ENCODE measurements at regions not wholly inside any gene's neighbourhood (a gene's known extent, or its start where the extent isn't known, plus 50 kb on each side); places are given as distances from the start of the nearest gene placed in this dataset.
"Not testable (repeated sequence)": the region's sequence is repeated elsewhere in the genome, so short reads cannot be mapped to it uniquely, and the experiment has no call there.

DNA sequence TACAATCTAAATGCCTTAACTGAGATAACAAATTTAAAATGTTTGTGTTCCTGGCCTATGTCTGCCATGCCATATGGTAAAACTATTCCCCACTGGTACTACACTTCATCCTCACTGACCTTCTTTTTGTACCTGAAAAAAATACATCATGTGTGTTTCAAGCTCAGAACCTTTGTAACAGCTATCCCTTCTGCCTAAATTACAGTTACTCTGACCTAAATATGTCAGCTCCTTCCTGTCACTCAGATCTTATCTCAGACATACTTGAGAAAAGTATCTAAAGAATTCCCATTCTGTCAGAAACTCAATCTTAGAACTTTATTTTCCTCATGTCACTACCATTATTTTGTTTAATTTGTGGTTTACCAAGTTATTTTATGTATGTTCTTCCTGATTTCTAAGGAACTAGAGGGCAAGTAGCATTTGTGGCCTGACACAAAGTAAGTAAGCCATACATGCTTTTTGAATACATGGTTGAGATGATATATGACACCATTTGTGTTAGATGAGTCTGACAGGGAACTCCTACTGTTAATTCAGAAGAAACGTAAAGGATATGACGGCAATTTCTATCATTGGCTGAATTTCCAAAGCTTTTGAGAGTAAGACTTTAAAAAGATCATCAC lies 456.5 kb upstream of the NDST3 start:
- DNase-seq = no peak

DNA sequence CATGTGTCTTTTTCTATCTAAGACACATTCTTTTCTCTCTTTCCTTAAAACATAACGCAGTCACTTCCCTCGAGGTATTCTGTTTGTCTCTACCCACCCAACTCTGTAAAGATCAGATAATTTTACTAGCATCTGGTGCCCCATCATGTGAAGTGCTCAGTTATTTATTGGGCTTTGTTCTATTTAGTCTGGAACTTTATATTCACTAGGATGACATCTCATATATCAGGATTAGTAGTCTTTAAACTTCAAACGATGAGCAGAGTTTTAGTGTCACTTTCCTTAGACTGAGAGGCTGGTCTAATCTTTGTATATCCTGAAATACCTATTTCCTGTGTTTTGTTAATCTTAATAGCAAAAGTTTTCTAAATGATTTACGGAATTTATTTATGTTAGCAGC lies 445.5 kb upstream of the NDST3 start:
- DNase-seq = no peak

DNA sequence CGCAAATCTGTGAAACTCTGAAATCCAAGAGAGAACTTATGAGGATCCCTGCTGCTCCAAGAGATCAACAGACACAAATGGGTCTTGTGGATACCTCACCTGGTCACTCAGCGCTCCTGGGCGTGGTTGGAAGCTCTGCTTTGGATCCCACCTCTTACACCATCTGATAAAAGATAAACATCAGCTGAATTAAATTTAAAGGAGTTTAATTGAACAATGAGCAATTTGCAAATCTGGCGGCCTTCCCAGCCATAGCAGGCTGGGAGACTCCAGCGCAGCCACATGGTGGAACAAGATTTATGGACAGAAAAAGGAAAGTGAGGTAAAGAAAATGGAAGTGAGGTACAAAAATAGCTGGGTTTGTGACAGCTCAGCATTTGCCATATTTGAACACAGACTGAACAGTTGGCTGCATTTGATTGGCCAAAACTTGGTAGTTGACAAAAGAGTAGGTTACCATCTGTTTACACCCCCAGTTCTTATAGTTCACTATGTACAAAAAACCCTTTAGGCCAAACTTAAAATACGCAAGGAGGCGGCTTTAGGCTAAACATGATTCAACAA lies 437.3 kb upstream of the NDST3 start:
- no peak for DNase-seq

DNA sequence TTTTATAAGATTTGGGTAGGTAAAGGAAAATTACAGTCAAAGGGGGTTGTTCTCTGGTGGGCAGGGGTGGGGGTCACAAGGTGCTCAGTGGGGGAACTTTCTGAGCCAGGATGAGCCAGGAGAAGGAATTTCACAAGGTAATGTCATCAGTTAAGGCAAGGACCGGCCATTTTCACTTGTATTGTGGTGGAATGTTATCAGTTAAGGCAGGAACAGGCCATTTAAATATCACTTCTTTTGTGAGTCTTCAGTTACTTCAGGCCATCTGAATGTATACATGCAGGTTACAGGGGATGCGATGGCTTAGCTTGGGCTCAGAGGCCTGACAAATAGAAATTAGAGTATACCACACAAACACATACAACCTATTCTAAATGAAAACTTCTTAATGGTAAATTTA lies 434.9 kb upstream of the NDST3 start:
- DNase-seq = not testable (repeated sequence)

DNA sequence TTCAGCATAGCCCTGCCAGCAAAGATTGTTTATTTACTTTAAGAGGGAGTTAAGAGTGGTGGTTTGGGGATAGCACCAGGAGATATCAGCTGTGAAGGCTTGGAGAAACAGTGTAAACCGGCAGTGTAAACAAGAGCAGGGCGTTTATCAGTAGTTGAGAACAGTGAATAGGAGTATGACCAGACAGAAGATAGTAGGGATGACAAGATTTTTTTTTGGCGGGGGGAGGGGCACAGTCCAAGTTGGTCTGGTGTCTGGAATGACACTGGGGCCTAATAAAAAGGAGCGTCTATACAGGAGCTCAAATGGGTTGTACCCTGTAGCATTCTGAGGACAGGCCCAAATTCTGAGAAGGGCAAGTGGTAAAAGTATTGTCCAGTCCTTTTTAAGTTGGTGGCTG lies 433.4 kb upstream of the NDST3 start:
- DNase-seq = not testable (repeated sequence)

DNA sequence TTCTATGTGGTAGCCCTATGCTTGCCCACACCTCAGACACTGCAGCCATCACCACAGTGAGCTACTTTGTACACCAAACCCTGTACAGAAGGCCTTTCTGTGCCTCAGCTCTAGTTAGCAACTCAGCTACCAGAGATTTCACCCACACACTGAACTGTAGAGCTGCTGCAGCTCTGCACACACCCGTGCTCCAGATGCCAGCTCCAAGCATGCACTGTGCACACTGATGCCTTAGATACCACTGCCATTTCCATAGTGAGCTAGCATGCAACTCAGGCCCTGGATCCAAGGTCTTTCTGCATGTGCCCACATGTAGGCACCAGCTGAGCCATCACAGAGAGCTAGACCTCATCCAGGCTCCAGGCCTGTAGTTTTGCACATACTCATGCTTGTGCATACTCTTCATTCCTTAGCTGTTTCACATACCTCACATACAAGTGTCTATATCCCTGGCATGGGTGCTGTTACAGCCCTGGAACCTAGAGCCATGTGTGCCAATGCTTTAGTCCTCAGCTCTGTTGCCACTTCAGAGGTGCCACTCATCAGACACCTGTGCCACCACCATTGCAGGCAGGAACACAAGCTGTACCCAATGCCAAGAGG lies 423.5 kb upstream of the NDST3 start:
- DNase-seq = no peak

DNA sequence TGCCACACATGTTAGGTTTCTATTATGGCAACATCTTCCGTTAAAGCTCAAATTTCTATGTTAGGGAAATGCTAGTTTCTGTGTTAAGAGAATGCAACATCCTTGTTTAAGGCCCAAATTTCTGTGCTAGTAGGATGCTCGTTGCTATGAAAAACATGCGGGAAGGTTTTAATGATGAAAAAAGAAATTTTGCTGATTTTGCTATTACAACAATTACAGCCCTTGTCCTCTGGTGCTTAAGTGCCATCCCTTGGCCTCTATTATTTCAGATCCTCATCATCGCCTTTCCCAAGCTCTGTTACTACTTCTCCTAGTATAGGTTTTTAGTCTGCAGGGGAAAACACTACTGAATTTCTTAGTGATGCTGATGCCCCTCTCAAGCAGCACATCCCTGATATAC lies 412.6 kb upstream of the NDST3 start:
- DNase-seq = no peak

DNA sequence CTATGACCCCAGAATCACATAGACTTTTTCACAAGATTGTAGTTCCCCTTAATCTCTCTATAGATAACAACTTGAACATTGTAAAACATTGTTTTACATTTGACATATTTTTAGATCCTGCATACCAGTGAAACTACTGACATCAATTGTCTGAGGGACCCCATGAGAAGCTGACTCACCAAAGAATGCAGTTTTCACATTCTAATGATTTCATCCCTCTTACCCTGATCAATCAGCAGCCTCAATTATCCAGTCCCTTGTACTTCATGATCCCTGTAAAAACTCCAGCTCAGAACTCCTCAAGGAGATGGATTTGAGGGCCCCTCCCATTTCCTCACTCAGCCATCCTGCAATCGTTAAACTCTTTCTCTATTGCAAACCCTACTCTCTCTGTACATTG lies 411.0 kb upstream of the NDST3 start:
- DNase-seq = no peak

DNA sequence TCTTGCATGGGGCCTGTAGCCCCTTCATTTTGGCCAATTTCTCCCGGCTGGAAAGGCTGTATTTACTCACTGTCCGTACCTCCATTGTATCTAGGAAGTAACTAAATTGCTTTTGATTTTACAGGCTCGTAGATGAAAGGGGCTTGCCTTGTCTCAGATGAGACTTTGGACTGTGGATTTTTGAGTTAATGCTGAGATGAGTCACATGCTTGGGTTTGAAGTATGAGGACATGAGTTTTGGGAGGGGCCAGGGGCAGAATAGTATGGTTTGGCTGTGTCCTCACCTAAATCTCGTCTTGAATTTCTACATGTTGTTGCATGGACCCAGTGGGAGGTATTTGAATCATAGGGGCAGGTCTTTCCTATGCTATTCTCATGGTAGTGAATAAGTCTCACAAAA lies 407.6 kb upstream of the NDST3 start:
- no peak for DNase-seq

DNA sequence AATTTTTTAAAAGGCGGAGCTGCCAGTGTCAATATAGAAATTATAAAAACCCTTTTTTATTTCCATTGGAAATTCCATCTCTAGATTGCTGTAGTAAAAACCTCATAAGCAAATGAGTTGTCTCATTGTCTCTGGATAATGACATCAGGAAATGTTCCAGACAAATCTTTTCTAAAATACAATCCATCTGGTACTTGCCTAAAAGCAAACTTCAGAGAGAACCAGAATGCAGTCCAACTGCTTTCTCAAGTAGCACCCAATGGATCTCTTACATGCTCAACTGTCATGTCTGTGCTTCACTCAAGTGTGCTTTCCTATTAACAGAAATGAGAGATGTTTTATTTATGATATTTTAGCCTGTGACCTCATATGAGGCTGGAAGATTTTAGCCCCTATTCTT lies 399.6 kb upstream of the NDST3 start:
- no peak for DNase-seq

DNA sequence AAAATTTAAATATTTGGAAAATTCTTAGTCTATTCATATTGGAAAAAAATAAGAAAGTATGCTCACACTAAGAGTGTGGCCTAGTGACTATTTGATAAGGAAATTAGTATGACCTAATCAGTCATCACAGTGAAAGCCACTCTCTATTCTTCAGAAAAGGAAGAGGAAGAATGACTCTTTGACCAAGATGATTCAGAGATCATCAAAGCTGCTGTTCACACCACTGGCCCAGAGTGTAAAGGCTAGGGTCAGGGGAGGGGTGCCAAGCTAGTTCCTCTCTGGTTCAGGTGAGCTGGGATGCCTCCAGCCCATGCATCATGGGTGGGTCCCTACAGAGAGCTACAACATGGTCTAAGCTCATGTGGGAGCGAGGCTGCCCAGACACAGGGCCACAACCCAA lies 396.9 kb upstream of the NDST3 start:
- no peak for DNase-seq

DNA sequence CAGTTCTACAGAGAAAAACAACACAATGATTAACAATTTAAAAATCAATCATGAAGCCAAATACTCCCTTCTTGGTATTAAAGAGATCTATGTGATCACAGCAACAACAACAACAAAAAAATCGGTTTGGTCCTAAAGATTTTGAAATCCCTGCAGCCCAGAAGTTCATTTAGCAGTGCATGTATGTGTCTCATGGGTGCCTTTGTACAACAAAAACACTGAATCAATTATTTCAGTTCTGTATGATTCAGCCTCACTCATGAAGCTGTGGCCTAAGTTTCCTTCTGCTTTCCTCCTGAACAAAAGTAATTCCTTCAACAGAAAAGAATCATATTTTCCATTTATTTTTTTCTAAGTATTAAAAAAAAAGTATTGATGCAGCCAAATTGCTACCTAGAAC lies 393.4 kb upstream of the NDST3 start:
- no peak for DNase-seq

DNA sequence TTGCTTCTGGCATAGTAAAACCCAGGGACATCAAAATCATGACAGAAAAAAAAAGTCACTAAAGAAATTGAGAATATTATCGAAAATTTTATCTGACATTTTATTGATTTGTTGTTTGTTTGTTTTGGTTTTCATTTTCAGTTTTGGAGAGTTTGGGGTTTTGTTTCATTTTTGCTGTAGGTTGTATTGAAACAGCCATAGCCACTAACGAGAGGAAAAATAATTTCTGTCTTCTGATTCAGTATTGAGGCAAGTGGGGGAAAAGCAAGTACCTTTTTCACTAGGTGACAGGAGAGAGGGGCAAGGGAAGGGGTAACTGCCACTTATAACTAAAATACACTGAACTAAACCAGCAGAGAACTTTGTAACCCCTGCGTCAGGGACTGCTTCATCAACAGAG lies 392.8 kb upstream of the NDST3 start:
- DNase-seq = no peak

DNA sequence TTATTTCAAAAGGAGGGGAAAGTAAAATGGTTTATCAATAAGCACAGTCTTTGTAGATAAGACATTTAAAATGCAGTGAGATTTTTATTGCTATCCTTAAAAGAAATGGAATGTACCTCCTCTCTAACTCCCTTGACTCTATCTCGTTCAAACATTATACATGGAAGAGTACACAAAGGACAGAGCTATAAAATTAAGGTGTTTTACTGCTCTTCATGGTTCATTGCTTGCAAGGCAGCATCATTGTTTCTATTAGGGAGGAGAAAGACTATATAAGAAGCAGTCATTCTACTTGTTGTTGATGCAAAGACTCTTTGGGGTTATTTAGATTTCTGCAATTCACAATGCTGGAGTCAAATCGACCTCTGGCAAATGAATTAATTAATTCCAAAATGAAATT lies 380.2 kb upstream of the NDST3 start:
- no peak for DNase-seq

DNA sequence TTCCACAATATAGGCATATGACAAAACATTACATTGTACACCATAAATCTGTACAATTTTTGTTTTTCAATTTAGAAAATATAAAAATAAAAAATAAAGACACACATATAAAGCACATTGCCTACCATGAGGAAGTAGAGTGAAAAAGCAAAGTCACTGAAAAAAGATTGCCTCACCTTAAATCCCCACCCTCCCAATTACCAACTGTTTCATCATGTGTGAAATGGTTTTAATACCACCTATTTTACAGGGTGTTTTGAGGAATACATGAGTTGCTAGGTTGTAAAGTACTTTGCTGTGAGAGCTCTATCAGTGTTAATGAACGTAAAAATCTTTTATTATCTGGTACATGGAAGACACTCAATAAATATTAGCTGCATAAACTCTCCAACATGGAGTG lies 373.6 kb upstream of the NDST3 start:
- DNase-seq = no peak

DNA sequence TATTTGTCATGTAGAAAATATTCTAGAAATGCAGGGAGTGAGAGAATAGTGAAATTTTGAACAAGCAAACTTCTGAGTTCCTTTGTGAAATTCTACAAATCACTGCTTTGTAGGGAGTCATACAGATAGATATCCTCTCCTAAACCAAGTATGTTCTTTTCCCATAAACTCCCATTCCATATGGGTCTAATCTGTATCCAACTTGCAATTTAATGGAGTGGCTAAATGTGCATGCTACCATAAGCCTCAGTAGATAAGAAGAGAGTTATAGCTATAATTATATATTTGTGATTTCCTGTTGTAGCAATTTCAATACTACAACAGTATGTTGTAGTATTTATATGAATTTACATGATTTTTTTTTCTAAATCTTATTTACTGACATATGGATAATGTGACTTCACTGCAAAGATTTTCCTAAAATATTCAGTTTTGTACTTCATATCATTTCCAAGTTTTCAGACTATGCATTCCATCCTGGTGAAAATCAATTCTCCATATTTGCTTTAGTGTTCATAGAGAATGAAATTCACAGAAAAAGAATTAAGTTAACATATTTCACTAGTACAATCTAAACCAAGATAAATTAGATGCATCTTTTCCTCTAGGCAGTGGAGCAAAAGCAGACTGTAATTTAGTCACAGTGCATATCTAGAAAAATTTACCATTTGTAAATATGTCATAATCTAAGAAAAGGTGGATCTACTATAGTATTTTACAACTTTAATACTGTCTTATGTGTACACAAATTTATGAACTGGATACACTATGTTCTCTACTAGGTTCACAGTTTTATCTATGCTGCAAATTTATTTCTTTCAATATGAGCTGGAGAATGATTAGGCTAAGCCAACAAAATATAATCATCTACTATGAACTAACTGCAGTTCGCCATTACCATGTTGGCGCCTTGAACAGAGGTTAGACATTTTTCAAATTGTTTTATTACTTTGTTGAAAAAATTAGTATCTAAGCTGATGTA lies 372.9 kb upstream of the NDST3 start:
- no peak for DNase-seq

DNA sequence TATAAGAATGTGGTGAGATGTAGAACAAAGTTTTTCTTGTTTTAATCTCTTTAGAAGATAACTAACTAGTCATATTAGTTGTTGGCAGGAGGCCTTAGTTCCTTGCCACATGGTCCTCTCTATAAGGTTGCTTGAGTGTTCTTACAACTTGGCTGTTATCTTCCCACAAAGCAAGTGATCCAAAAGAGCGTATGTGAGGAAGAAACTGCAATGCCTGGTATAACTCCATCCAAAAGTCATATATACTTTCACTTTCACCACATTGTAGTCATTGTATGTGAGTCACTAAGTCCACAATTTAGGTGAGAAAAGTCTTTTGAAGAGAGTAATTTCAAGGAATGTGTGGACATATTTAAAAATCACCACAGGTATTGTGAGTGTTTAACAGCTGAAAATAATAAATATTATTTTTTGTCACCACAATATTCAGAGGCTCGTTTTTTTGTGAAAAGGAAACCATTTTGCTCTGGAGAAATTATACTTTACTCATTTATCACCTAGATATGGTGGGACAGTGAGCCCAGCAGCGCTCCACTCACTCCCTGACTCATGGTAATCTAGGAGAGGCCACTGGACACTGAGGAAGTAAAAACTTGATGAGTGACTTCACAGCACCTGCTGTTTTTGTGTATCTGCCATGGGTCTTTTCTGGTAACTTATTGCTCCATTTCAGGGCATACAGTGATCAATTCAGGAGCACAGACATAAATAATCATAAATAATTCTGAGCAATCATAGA lies 369.4 kb upstream of the NDST3 start:
- DNase-seq = no peak

DNA sequence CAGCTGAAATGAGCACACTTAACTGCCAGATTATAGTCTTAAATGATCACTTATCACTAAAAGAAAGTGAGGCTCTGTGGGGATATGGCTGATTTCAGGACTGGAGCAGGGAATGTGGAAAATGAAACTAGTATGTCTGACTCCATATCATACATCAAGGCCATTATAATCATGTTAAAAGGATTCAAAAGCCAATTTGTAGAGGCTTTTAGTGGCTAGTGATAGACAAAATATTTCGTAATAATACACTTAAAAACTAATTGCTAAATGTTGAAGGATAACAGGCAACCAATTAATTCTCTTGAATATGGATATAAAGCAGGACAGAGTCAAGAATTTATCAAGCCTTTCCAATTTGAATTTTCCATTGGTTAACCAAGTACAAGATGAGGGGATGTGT lies 358.1 kb upstream of the NDST3 start:
- DNase-seq = no peak

DNA sequence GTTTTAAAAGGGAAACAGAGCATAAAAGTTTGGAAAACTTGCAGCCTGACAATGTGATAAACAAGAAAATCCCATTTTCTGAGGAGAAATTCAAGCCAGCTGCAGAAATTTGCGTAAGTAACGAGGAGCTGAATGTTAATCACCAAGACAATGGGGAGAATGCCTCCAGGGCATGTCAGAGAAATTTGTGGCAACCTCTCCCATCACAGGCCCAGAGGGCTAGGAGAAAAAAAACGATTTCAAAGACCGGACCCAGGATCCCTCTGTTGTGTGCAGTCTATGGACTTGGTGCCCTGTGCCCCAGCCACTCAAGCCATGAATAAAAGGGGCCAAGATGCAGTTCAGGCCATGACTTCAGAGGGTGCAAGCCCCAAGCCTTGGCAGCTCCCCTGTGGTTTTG lies 355.4 kb upstream of the NDST3 start:
- DNase-seq = no peak

DNA sequence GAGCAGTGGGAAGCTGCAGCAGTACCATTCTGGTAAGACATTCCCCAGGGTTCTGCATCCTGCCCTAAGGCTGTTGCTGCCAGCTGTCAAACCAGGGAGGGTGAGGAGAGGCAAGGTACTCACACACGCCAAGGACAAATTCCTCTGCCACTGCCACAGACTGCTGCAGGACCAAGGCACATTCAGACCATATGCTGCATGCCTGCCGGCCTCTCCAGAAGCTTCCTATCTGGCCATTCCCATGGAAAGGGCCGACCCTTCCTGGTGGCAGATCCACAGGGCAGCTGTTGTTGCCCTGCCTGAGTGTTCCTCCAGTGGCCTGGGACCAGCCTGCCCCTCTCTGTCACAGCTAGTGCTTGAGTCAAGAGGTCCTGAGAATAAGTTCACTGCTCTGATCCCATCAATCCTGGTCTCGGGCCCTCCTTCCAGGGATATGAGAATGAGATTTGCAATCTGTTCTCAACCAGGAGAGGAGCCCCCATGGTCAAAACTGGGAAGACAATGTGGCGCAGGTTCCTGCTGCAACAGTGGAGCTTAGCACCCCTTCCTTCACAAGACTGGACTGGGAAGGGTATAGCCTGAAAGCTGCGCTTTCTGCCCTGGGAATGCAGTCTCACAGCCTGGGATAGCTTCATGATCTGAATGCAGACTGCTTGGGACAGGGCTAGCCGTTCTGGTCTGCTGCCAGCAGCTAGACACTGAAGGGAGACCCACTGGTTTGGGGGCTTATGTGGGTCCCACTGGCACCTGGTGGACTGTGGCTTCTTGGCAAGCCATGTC lies 342.5 kb upstream of the NDST3 start:
- no peak for DNase-seq

DNA sequence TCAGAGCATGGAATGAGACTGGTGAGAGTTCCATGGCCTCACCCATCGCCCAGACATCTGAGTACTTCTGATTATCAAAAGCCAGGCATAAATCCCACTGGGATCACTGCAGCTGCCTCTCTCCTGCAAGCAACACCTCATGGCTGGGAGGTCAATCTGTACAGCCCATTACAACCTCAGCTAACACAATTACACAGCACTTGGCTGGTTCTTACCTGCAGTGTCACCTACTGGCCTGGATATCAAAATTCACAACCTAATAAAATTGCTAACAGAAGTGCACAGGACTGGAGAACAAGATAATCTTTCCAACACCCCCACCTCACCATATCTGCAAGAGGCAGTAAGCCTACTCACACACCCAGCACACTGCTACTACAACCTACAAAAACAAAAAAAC lies 341.7 kb upstream of the NDST3 start:
- no peak for DNase-seq

DNA sequence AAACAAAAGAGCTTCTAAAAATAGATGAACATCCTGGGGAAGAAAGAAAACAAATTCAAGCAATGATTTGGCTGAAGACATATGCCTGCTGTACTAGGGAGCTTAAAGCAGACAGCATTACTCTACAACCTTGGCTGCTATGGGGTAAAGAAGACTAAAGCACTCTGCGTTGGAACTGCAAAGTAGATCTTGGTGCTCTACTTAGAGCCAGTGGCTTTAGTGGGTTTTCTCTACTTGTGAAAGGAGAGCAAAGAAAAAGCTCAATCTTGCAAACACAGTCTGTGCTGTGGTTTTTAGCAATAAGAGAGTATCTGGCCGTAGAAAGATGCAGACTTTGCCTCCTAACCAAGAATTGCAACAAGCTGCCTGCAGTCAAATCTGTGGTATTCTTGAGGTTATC lies 334.7 kb upstream of the NDST3 start:
- no peak for DNase-seq

Measured in NCI-H446 treated with DMSO at 0.1 percent for 48 hours (cell line).